Ishikawa (cell line): ENCODE measurements at regions not wholly inside any gene's neighbourhood (a gene's known extent, or its start where the extent isn't known, plus 50 kb on each side); places are given as distances from the start of the nearest gene placed in this dataset.

Experiments used
- CEBPB ChIP-seq: IDR thresholded peaks from 2 replicates; pipeline ENCODE4 v1.6.1; 2012
- CREB1 ChIP-seq: IDR thresholded peaks from 2 replicates; pipeline ENCODE4 v1.6.1; 2012; ENCODE audit warnings: low read depth
- EGR1 ChIP-seq: IDR thresholded peaks from 2 replicates; pipeline ENCODE4 v1.6.1; 2012
- EP300 ChIP-seq: IDR thresholded peaks from 2 replicates; pipeline ENCODE4 v1.6.1; 2012; ENCODE audit warnings: borderline replicate concordance
- FOXM1 ChIP-seq: IDR thresholded peaks from 2 replicates; pipeline ENCODE4 v1.6.1; 2012; ENCODE audit warnings: low read depth, borderline replicate concordance
- NFIC ChIP-seq: IDR thresholded peaks from 2 replicates; pipeline ENCODE4 v1.6.1; 2012
- RAD21 ChIP-seq: IDR thresholded peaks from 2 replicates; pipeline ENCODE4 v1.6.1; 2012; ENCODE audit warnings: low read depth
- TAF1 ChIP-seq: IDR thresholded peaks from 2 replicates; pipeline ENCODE4 v1.6.1; 2012; ENCODE audit warnings: low read depth, mild to moderate bottlenecking
- TCF12 ChIP-seq: IDR thresholded peaks from 2 replicates; pipeline ENCODE4 v1.6.1; 2012; ENCODE audit warnings: low read depth
- TEAD4 ChIP-seq: IDR thresholded peaks from 2 replicates; pipeline ENCODE4 v1.6.1; 2012
- YY1 ChIP-seq: IDR thresholded peaks from 2 replicates; pipeline ENCODE4 v1.6.1; 2012; ENCODE audit warnings: low read depth
- ZBTB7A ChIP-seq: IDR thresholded peaks from 2 replicates; pipeline ENCODE4 v1.6.1; 2012; ENCODE audit warnings: low read depth
- TF ChIP-seq, protein P1 (sequence below): IDR thresholded peaks from 2 replicates; pipeline ENCODE4 v1.6.1; 2012
- TF ChIP-seq, protein P2 (sequence below): IDR thresholded peaks from 2 replicates; pipeline ENCODE4 v1.6.1; 2012
- TF ChIP-seq, protein P3 (sequence below): IDR thresholded peaks from 2 replicates; pipeline ENCODE4 v1.6.1; 2012; ENCODE audit warnings: low read depth, mild to moderate bottlenecking

DNA sequence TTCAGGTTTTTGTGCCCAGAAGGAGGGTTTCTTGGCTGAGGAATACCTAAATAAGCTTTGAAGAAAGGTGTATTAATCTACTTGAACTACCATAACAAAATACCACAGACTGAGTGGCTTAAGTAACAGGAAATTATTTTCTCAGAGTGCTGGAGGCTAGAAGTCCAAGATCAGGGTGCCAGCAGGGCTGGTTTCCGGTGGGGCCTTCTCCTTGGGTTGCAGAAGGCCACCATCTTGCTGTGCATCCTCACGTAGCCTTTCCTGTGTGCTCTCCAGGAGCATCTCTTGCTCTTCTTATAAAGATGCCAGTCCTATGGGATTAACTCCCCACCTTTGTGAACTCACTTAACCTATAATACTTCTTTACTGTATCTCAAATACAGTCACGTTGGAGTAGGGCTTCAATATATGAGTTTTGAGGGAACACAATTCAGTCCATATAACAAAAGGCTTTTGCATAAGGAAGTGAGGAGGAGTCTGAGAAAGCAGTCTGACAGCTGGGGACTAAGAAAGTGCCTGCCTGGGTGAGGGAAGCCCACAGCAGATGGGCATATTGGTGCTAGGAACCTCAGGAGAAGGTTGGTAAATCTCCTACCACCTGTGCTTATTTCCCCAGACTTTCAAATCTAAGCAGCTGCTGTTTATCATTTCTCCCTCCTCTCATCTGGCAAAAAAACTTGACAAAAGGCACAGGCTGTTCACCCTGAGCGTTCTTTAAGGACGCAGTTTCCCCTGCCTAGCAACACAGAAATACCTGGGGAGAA, 89.6 kb upstream of the CBLB start:
- TF ChIP-seq EP300 = no peak
- TF ChIP-seq, protein P1, sequence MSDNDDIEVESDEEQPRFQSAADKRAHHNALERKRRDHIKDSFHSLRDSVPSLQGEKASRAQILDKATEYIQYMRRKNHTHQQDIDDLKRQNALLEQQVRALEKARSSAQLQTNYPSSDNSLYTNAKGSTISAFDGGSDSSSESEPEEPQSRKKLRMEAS = no peak
- TF ChIP-seq RAD21 = no peak
- no peak for TF ChIP-seq TEAD4
- TF ChIP-seq TAF1 = no peak
- no peak for TF ChIP-seq YY1
- TF ChIP-seq ZBTB7A = no peak
- no peak for TF ChIP-seq TCF12
- no peak for TF ChIP-seq CREB1
- TF ChIP-seq FOXM1 = no peak
- TF ChIP-seq CEBPB = no peak
- TF ChIP-seq, protein P2, sequence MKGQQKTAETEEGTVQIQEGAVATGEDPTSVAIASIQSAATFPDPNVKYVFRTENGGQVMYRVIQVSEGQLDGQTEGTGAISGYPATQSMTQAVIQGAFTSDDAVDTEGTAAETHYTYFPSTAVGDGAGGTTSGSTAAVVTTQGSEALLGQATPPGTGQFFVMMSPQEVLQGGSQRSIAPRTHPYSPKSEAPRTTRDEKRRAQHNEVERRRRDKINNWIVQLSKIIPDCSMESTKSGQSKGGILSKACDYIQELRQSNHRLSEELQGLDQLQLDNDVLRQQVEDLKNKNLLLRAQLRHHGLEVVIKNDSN = no peak

DNA sequence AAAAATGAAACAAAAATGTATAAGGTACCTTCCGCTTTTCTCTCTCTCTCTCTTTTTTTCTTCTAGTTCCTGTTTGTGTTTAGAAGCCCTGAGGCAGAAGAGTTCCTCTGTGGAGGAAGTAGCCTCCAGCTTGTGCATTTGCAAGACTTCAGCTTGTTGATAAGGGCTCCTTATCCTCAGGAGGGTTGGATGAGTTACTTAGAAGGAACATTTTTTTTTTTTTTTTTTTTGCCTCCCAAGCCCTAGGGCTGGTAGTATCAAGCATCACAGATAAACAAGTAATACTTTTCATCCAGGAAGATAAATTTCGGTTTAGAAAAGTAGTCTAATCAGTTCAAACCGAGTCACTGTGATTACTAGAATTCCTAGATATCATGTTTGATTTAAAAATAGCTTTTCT, 91.0 kb upstream of the CBLB start:
- no peak for TF ChIP-seq EP300

DNA sequence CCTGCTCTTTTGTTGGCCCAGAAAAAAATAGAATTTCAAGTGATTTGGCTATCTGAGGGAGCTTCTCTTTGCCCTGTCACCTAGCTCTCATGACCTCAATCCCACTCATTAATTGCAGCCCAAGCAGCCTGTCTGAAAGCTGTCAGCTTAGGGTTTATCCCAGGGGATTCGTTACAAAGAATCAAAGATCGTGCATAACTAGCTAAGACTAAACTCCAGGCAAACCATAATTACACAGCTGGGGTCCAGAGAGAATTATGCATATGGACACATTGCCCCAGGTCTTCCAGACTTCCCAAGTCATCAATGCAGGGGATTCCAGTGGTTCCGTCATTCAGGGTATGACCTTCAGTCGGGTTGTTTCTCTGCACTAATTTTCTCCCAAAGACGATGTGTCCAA, 91.6 kb upstream of the CBLB start:
- no peak for TF ChIP-seq FOXM1
- TF ChIP-seq TCF12 = no peak
- TF ChIP-seq, protein P3, sequence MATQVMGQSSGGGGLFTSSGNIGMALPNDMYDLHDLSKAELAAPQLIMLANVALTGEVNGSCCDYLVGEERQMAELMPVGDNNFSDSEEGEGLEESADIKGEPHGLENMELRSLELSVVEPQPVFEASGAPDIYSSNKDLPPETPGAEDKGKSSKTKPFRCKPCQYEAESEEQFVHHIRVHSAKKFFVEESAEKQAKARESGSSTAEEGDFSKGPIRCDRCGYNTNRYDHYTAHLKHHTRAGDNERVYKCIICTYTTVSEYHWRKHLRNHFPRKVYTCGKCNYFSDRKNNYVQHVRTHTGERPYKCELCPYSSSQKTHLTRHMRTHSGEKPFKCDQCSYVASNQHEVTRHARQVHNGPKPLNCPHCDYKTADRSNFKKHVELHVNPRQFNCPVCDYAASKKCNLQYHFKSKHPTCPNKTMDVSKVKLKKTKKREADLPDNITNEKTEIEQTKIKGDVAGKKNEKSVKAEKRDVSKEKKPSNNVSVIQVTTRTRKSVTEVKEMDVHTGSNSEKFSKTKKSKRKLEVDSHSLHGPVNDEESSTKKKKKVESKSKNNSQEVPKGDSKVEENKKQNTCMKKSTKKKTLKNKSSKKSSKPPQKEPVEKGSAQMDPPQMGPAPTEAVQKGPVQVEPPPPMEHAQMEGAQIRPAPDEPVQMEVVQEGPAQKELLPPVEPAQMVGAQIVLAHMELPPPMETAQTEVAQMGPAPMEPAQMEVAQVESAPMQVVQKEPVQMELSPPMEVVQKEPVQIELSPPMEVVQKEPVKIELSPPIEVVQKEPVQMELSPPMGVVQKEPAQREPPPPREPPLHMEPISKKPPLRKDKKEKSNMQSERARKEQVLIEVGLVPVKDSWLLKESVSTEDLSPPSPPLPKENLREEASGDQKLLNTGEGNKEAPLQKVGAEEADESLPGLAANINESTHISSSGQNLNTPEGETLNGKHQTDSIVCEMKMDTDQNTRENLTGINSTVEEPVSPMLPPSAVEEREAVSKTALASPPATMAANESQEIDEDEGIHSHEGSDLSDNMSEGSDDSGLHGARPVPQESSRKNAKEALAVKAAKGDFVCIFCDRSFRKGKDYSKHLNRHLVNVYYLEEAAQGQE = no peak
- TF ChIP-seq, protein P1 = no peak
- no peak for TF ChIP-seq CEBPB
- TF ChIP-seq RAD21 = no peak
- TF ChIP-seq TEAD4 = no peak
- no peak for TF ChIP-seq TAF1
- no peak for TF ChIP-seq ZBTB7A
- TF ChIP-seq CREB1 = no peak
- no peak for TF ChIP-seq EGR1
- no peak for TF ChIP-seq NFIC
- TF ChIP-seq, protein P2 = no peak
- no peak for TF ChIP-seq YY1
- TF ChIP-seq EP300 = no peak

DNA sequence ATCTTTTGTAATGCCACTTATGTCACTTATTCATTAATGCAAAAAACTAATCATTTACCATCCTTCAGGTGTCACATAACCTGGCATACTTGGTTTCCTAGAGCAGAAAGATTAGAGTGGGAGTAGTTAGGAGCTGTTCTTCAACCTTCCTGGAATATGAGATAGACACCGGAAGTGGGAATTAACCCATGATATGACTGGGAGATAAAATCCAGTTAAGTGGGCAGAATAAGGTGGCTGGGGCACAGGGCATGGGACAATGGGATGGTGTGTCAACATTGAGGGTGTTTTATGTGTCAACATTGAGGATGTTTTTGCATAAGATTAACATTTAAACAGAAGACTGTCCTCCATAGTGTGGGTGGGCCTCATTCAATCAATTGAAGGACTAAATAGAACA, 94.3 kb upstream of the CBLB start:
- no peak for TF ChIP-seq FOXM1
- no peak for TF ChIP-seq YY1

DNA sequence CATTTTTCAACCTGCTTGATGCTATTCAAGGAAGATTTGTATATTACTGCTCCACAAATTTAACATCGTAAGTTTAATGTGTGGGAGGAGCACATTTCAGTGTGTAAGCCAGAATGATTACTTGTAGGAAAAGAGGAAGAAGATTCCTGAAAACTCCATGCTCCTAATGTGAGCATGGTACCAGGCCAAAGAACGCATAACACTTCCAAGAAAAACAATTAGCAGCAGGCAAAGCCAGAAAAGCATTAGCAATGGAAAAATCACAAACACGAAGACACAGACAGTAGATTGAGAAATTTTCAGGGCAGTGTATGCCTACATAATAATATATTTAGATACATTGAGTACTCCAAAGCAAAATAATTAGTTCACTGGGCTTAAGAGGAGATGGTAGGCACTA, 96.6 kb upstream of the CBLB start:
- TF ChIP-seq, protein P3 = no peak
- TF ChIP-seq EGR1 (no peak), ZBTB7A (no peak), NFIC (no peak), TAF1 (no peak), CEBPB (no peak), TCF12 (no peak), EP300 (no peak), CREB1 (no peak), TEAD4 (no peak), RAD21 (no peak), FOXM1 (no peak), YY1 (no peak)
- TF ChIP-seq, protein P2 = no peak
- TF ChIP-seq, protein P1 = no peak

DNA sequence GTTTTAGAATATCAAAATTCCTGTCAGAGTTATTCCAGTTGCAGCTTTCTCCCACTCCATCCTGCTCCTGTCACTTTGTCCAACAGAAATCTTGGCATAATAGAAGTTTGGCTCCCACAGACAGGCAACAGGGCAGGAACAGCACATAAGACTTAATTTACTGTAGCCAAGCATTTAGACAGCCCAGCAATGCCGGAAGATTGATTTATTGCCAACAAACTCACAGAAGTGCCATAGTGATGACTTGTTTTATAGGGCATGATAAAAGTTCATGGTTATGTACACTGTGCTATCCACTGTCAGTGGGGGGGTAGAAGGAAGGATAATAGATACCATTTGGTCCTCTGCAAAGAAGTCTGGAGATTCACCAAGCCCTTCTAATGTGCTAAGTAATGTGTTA, 98.3 kb upstream of the CBLB start:
- TF ChIP-seq EGR1 = no peak
- TF ChIP-seq RAD21 = no peak
- no peak for TF ChIP-seq FOXM1
- TF ChIP-seq, protein P1 = no peak
- TF ChIP-seq YY1 = no peak
- TF ChIP-seq TEAD4 = no peak
- no peak for TF ChIP-seq NFIC
- no peak for TF ChIP-seq CEBPB
- TF ChIP-seq CREB1 = no peak
